B cell (primary cell): ENCODE measurements at regions not wholly inside any gene's neighbourhood (a gene's known extent, or its start where the extent isn't known, plus 50 kb on each side); places are given as distances from the start of the nearest gene placed in this dataset.

Experiments
- EZH2 ChIP-seq: IDR thresholded peaks from 2 replicates; pipeline ENCODE4 v1.6.1; 2012; ENCODE audit warnings: borderline replicate concordance, low read depth, mild to moderate bottlenecking, moderate library complexity, low read length; ENCODE audit not compliant: insufficient read depth, poor library complexity, severe bottlenecking
- TF ChIP-seq, protein P1 (sequence below): fragments of 200-600 bp; IDR thresholded peaks from one replicate; pipeline ENCODE4 v1.8.0; 2022; ENCODE audit warnings: antibody characterized with exemption, mild to moderate bottlenecking

DNA sequence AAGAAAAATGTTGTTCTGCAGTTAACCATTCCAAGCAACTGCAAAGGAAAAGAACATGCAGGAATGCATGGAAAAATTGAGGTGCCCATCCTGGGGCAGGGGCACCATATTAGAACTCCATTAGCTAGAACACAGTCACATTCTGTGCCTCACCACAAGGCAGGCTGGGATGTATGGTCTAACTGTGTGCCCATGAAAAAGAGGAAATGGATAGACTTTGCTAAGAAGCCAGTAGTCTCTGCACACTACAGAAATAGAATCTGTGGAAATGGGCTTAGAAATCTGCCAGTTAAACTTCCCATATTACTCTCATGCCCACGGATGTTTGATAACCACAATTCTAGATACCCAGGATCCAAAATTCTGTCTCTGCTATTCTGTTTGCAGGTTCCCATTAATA lies 423.8 kb upstream of the SMARCA2 start:
- TF ChIP-seq, protein P1, sequence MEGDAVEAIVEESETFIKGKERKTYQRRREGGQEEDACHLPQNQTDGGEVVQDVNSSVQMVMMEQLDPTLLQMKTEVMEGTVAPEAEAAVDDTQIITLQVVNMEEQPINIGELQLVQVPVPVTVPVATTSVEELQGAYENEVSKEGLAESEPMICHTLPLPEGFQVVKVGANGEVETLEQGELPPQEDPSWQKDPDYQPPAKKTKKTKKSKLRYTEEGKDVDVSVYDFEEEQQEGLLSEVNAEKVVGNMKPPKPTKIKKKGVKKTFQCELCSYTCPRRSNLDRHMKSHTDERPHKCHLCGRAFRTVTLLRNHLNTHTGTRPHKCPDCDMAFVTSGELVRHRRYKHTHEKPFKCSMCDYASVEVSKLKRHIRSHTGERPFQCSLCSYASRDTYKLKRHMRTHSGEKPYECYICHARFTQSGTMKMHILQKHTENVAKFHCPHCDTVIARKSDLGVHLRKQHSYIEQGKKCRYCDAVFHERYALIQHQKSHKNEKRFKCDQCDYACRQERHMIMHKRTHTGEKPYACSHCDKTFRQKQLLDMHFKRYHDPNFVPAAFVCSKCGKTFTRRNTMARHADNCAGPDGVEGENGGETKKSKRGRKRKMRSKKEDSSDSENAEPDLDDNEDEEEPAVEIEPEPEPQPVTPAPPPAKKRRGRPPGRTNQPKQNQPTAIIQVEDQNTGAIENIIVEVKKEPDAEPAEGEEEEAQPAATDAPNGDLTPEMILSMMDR = no peak
- no peak for TF ChIP-seq EZH2
